Lung (tissue), 11 donors: ENCODE measurements at regions not wholly inside any gene's neighbourhood (a gene's known extent, or its start where the extent isn't known, plus 50 kb on each side); places are given as distances from the start of the nearest gene placed in this dataset.

ENCODE experiments used
- ATAC-seq: fragments of 200-7000 bp; cut with Tn5 transposase; one replicate; pipeline ENCODE4 v1.9.1; 2020; ENCODE audit warnings: moderate number of reproducible peaks; ENCODE audit not compliant: insufficient read depth, low FRiP score
- DNase-seq, 3 donors: peaks; one replicate each; pipeline ENCODE4 v3.0.0-alpha.2; 2013 to 2017
- H3K27ac ChIP-seq, 2 donors: one replicate each; pipeline ENCODE4 v1.5.1; 2013; ENCODE audit warnings: mild to moderate bottlenecking in 2 of 2, moderate library complexity in 2 of 2, control low read depth in 1 of 2, inconsistent platforms in 1 of 2, low read depth in 1 of 2, low read length in 1 of 2
- H3K27me3 ChIP-seq, 3 donors: one replicate each; pipeline ENCODE4 v1.5.1; 2013; ENCODE audit warnings: low read length in 2 of 3; ENCODE audit not compliant: control insufficient read depth in 3 of 3, insufficient read depth in 3 of 3
- H3K36me3 ChIP-seq, 4 donors: one replicate each; pipeline ENCODE4 v1.5.1; 2013; ENCODE audit warnings: low read length in 4 of 4, mild to moderate bottlenecking in 1 of 4, moderate library complexity in 1 of 4; ENCODE audit not compliant: control insufficient read depth in 4 of 4, insufficient read depth in 4 of 4
- H3K4me1 ChIP-seq, 5 donors: one replicate each; pipeline ENCODE4 v1.5.1; 2013; ENCODE audit warnings: low read length in 5 of 5, mild to moderate bottlenecking in 2 of 5, moderate library complexity in 1 of 5; ENCODE audit not compliant: control insufficient read depth in 5 of 5, insufficient read depth in 5 of 5
- H3K4me3 ChIP-seq: one replicate; pipeline ENCODE4 v1.5.1; 2013; ENCODE audit warnings: mild to moderate bottlenecking, control low read depth, moderate library complexity
- H3K9ac ChIP-seq, 2 donors: one replicate each; pipeline ENCODE4 v1.5.1; 2013; ENCODE audit warnings: low read length in 2 of 2, control low read depth in 1 of 2; ENCODE audit not compliant: insufficient read depth in 1 of 2
- H3K9me3 ChIP-seq, 4 donors: one replicate each; pipeline ENCODE4 v1.5.1; 2013; ENCODE audit warnings: low read length in 3 of 4, mild to moderate bottlenecking in 1 of 4, moderate library complexity in 1 of 4; ENCODE audit not compliant: control insufficient read depth in 4 of 4, insufficient read depth in 3 of 4
- CTCF ChIP-seq: IDR thresholded peaks from 2 replicates; pipeline ENCODE4 v1.5.1; 2012; ENCODE audit warnings: mild to moderate bottlenecking; ENCODE audit errors: control extremely low read depth, extremely low read depth
- WGBS, 2 donors: extraction: QIAGEN DNeasy Blood & Tissue Kit; methylation state at CpG; one replicate each; pipeline ENCODE4 v1.1.7; 2013; 5-methylcytosine and 5-hydroxymethylcytosine counted together
- donor health status: control.
- donor health status: control.
- donor health status: Bipolar disorder and iron deficiency.
- donor health status: healthy.
- donor health status: DM: yes; HTN: yes; CAD: no.

GRCh38 chr2:234753701-234754100 is 198.1 kb upstream of the SH3BP4 start:
- H3K9ac ChIP-seq = no peak overlapping the region
- WGBS, 2 donors = 75 to 87% methylated on average over 4 of the region's 4 CpGs
- no peaks in the 10 kb centered on the region for H3K36me3 ChIP-seq
- ATAC-seq (no peak), DNase-seq (no peak)
- no peak for TF ChIP-seq CTCF
- H3K27ac ChIP-seq = no peak overlapping the region
- peaks cover 0 to 2% (median 0%) of the 10 kb centered on the region in 5 donors for H3K4me1 ChIP-seq
- H3K4me3 ChIP-seq = no peak overlapping the region
- H3K9me3 ChIP-seq = no peaks in the 10 kb centered on the region
- no peaks in the 10 kb centered on the region for H3K27me3 ChIP-seq

GRCh38 chr2:234752966-234753365 is 198.9 kb upstream of the SH3BP4 start:
- peaks cover 0 to 2% (median 0%) of the 10 kb centered on the region in 5 donors for H3K4me1 ChIP-seq
- H3K9me3 ChIP-seq = no peaks in the 10 kb centered on the region
- H3K4me3 ChIP-seq = no peak overlapping the region
- H3K9ac ChIP-seq = no peak overlapping the region
- no peaks in the 10 kb centered on the region for H3K27me3 ChIP-seq
- no peak for TF ChIP-seq CTCF
- no peaks in the 10 kb centered on the region for H3K36me3 ChIP-seq
- H3K27ac ChIP-seq = no peak overlapping the region
- DNase-seq (no peak), ATAC-seq (no peak)
- WGBS, 2 donors = 90 to 96% methylated on average over 3 of the region's 3 CpGs

- Histone ChIP-seq H3K27me3 (no peaks in the 10 kb centered on the region), H3K27ac (no peak overlapping the region), H3K36me3 (no peaks in the 10 kb centered on the region), H3K9me3 (no peaks in the 10 kb centered on the region), H3K4me1 (peaks cover 0 to 2% (median 0%) of the 10 kb centered on the region in 5 donors), H3K4me3 (no peak overlapping the region), H3K9ac (no peak overlapping the region)
- 68 to 80% methylated on average over 3 of the region's 3 CpGs for WGBS, 2 donors
- DNase-seq = peak in 1 of 3 donors; percentile 8
- TF ChIP-seq CTCF = no peak
- no peak for ATAC-seq
These were observed 200.4 kb upstream of the SH3BP4 start for GRCh38 chr2:234751275-234751973.
